Retina (tissue), 1 donor: ENCODE measurements at regions not wholly inside any gene's neighbourhood (a gene's known extent, or its start where the extent isn't known, plus 50 kb on each side); places are given as distances from the start of the nearest gene placed in this dataset.

ENCODE experiments used
- DNase-seq: peaks from one replicate; pipeline ENCODE4 v3.0.0-alpha.2; 2016

- no peak for DNase-seq
Observed at GRCh38 chr1:214824763-214825162, 221.8 kb downstream of the CENPF start.

GRCh38 chr1:214826619-214827018 lies 223.6 kb downstream of the CENPF start:
- DNase-seq, result no peak

GRCh38 chr1:214827883-214828282 lies 224.9 kb downstream of the CENPF start:
- no peak for DNase-seq

- no peak for DNase-seq
Observed at GRCh38 chr1:214830941-214831340, 227.9 kb downstream of the CENPF start.

- no peak for DNase-seq
Observed at GRCh38 chr1:214831956-214832355, 229.0 kb downstream of the CENPF start.

- DNase-seq, result no peak
Observed at GRCh38 chr1:214833178-214833756, 230.3 kb downstream of the CENPF start.

GRCh38 chr1:214837376-214837775 lies 234.4 kb downstream of the CENPF start:
- no peak for DNase-seq

- no peak for DNase-seq
Observed at GRCh38 chr1:214838351-214838750, 235.4 kb downstream of the CENPF start.

GRCh38 chr1:214840356-214840755 lies 237.4 kb downstream of the CENPF start:
- no peak for DNase-seq

GRCh38 chr1:214842856-214843255 lies 239.7 kb upstream of the KCNK2 start:
- no peak for DNase-seq

GRCh38 chr1:214843281-214843680 lies 239.3 kb upstream of the KCNK2 start:
- DNase-seq, result no peak

- no peak for DNase-seq
Observed at GRCh38 chr1:214844319-214844718, 238.2 kb upstream of the KCNK2 start.

- DNase-seq, result no peak
Observed at GRCh38 chr1:214846276-214846675, 236.3 kb upstream of the KCNK2 start.

- no peak for DNase-seq
Observed at GRCh38 chr1:214847071-214847810, 235.3 kb upstream of the KCNK2 start.

GRCh38 chr1:214848101-214848500 lies 234.4 kb upstream of the KCNK2 start:
- DNase-seq, result no peak

GRCh38 chr1:214850432-214851050 lies 232.0 kb upstream of the KCNK2 start:
- no peak for DNase-seq

- no peak for DNase-seq
Observed at GRCh38 chr1:214853340-214853739, 229.2 kb upstream of the KCNK2 start.

- no peak for DNase-seq
Observed at GRCh38 chr1:214854126-214854875, 228.2 kb upstream of the KCNK2 start.

- DNase-seq, result no peak
Observed at GRCh38 chr1:214856843-214857242, 225.7 kb upstream of the KCNK2 start.

- DNase-seq, result no peak
Observed at GRCh38 chr1:214857716-214858115, 224.8 kb upstream of the KCNK2 start.

- no peak for DNase-seq
Observed at GRCh38 chr1:214859647-214860046, 222.9 kb upstream of the KCNK2 start.

GRCh38 chr1:214861615-214862014 lies 220.9 kb upstream of the KCNK2 start:
- DNase-seq, result no peak

GRCh38 chr1:214862421-214862820 lies 220.1 kb upstream of the KCNK2 start:
- DNase-seq, result no peak
